ENCODE measurements at regions not wholly inside any gene's neighbourhood (a gene's known extent, or its start where the extent isn't known, plus 50 kb on each side); places are given as distances from the start of the nearest gene placed in this dataset.
"Not testable (repeated sequence)": the region's sequence is repeated elsewhere in the genome, so short reads cannot be mapped to it uniquely, and the experiment has no call there.

DNA sequence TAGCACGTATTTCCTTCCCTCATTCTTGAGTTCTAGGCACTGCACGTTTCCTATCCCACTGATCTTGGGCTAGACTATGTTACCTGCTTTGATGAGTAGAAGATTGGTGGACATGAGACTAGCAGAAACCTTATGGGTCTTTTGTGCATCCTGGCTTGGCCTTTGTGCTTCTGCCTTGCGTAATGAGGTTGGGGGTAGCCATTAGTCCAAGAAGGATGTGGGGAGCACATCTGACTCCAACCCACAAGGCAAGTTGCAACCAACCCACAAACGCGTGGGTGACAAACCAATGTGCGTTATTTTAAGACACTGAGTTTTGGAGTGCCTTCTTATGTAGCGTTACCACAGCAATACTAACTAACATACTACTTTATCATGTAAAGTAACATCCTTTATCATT is 180.4 kb upstream of the IRX5 start:
- 84 to 86% methylated on average over 7 of the region's 7 CpGs for WGBS, 2 donors
- Histone ChIP-seq H3K4me1 (ENCODE audit: control insufficient read depth in 2 of 2, insufficient read depth in 2 of 2, low read length in 1 of 2) (no peaks in the 10 kb centered on the region), H3K4me3 (ENCODE audit: low read depth in 1 of 2, low read length in 2 of 2) (no peak overlapping the region)

DNA sequence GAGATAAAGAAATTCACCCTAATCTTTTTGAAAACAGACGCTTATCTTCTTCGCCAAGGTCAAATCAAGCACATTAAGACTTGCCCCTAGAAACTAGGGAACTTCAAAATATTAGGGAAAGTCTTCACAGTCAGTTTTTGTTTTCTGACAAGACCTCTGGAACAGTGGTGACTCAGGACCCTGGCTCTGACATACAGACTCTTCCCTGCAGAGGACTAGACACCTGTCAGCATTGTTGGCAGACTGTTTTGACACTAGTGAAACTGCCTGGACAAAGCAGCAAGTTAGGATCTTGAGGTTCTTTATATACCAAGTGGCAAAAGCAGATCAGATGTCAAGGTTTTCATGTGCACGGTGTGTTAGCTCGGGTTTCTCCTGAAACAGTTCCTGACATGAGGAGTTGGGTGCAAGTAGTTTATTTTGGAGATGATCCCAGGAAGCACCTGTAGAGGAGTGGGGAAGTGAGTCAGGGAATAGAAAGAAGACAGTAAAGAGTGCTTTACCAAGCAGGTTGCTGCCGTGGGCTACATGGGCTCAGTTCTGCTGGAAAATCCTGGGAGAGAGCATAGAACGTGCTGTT is 182.0 kb upstream of the IRX5 start:
- Histone ChIP-seq H3K4me3 (ENCODE audit: low read depth in 1 of 2, low read length in 2 of 2) (no peak overlapping the region), H3K27ac (ENCODE audit: low read depth in 2 of 2, low read length in 1 of 2) (no peak overlapping the region), H3K9me3 (ENCODE audit: control insufficient read depth in 2 of 2, insufficient read depth in 1 of 2, low read depth in 1 of 2, low read length in 1 of 2) (no peaks in the 10 kb centered on the region), H3K36me3 (ENCODE audit: control insufficient read depth in 2 of 2, insufficient read depth in 2 of 2, low read length in 1 of 2) (no peaks in the 10 kb centered on the region), H3K4me1 (ENCODE audit: control insufficient read depth in 2 of 2, insufficient read depth in 2 of 2, low read length in 1 of 2) (no peaks in the 10 kb centered on the region), H3K27me3 (ENCODE audit: control insufficient read depth in 1 of 2, insufficient read depth in 2 of 2, low read length in 2 of 2) (no peaks in the 10 kb centered on the region)
- WGBS, 2 donors: 38 to 55% methylated on average over 6 of the region's 6 CpGs

More for the DNA sequence above, 180.4 kb upstream of the IRX5 start:
- Histone ChIP-seq H3K27ac (ENCODE audit: low read depth in 2 of 2, low read length in 1 of 2) (no peak overlapping the region), H3K9me3 (ENCODE audit: control insufficient read depth in 2 of 2, insufficient read depth in 1 of 2, low read depth in 1 of 2, low read length in 1 of 2) (no peaks in the 10 kb centered on the region), H3K36me3 (ENCODE audit: control insufficient read depth in 2 of 2, insufficient read depth in 2 of 2, low read length in 1 of 2) (no peaks in the 10 kb centered on the region), H3K27me3 (ENCODE audit: control insufficient read depth in 1 of 2, insufficient read depth in 2 of 2, low read length in 2 of 2) (no peaks in the 10 kb centered on the region)

GRCh38 chr16:54746596-54746995 is 184.1 kb upstream of the IRX5 start:
- 70 to 73% methylated on average over 4 of the region's 4 CpGs for WGBS, 2 donors
- Histone ChIP-seq H3K4me1 (ENCODE audit: control insufficient read depth in 2 of 2, insufficient read depth in 2 of 2, low read length in 1 of 2) (no peaks in the 10 kb centered on the region), H3K9me3 (ENCODE audit: control insufficient read depth in 2 of 2, insufficient read depth in 1 of 2, low read depth in 1 of 2, low read length in 1 of 2) (no peaks in the 10 kb centered on the region), H3K27me3 (ENCODE audit: control insufficient read depth in 1 of 2, insufficient read depth in 2 of 2, low read length in 2 of 2) (no peaks in the 10 kb centered on the region), H3K36me3 (ENCODE audit: control insufficient read depth in 2 of 2, insufficient read depth in 2 of 2, low read length in 1 of 2) (no peaks in the 10 kb centered on the region), H3K27ac (ENCODE audit: low read depth in 2 of 2, low read length in 1 of 2) (no peak overlapping the region), H3K4me3 (ENCODE audit: low read depth in 1 of 2, low read length in 2 of 2) (no peak overlapping the region)

DNA sequence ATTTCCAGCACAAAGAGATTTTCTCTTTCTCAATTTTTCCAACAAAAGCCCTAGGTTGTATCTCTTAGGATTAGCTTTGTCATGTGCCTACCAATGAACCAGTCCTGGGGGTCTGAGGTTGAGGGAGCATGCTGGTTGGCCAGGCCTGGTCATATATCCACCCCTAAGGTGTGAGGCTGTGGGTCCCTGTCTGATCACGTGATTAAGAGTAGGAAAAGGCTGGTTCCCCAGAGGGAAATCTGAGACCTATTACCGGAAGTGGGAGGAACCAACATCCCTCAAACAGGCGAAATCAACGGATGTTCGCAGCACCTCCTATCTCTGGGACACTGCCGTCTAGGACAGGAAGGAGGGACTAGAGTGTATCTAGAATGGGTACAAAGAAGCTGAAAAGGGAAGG is 185.7 kb upstream of the IRX5 start:
- Histone ChIP-seq H3K27me3 (ENCODE audit: control insufficient read depth in 1 of 2, insufficient read depth in 2 of 2, low read length in 2 of 2) (no peaks in the 10 kb centered on the region), H3K27ac (ENCODE audit: low read depth in 2 of 2, low read length in 1 of 2) (no peak overlapping the region), H3K9me3 (ENCODE audit: control insufficient read depth in 2 of 2, insufficient read depth in 1 of 2, low read depth in 1 of 2, low read length in 1 of 2) (no peaks in the 10 kb centered on the region), H3K4me1 (ENCODE audit: control insufficient read depth in 2 of 2, insufficient read depth in 2 of 2, low read length in 1 of 2) (no peaks in the 10 kb centered on the region), H3K36me3 (ENCODE audit: control insufficient read depth in 2 of 2, insufficient read depth in 2 of 2, low read length in 1 of 2) (no peaks in the 10 kb centered on the region), H3K4me3 (ENCODE audit: low read depth in 1 of 2, low read length in 2 of 2) (no peak overlapping the region)
- 85 to 88% methylated on average over 6 of the region's 6 CpGs for WGBS, 2 donors

- H3K27ac ChIP-seq (ENCODE audit: low read depth in 2 of 2, low read length in 1 of 2): no peak overlapping the region
- WGBS, 2 donors: 26 to 29% methylated on average over 1 of the region's 1 CpG
- H3K4me1 ChIP-seq (ENCODE audit: control insufficient read depth in 2 of 2, insufficient read depth in 2 of 2, low read length in 1 of 2): no peaks in the 10 kb centered on the region
- no peak overlapping the region for H3K4me3 ChIP-seq (ENCODE audit: low read depth in 1 of 2, low read length in 2 of 2)
- no peaks in the 10 kb centered on the region for H3K9me3 ChIP-seq (ENCODE audit: control insufficient read depth in 2 of 2, insufficient read depth in 1 of 2, low read depth in 1 of 2, low read length in 1 of 2)
- H3K36me3 ChIP-seq (ENCODE audit: control insufficient read depth in 2 of 2, insufficient read depth in 2 of 2, low read length in 1 of 2): no peaks in the 10 kb centered on the region
- no peaks in the 10 kb centered on the region for H3K27me3 ChIP-seq (ENCODE audit: control insufficient read depth in 1 of 2, insufficient read depth in 2 of 2, low read length in 2 of 2)
These were observed 188.2 kb upstream of the IRX5 start for GRCh38 chr16:54742436-54742835.

- no peak overlapping the region for H3K4me3 ChIP-seq (ENCODE audit: low read depth in 1 of 2, low read length in 2 of 2)
- no peak overlapping the region for H3K27ac ChIP-seq (ENCODE audit: low read depth in 2 of 2, low read length in 1 of 2)
- H3K36me3 ChIP-seq (ENCODE audit: control insufficient read depth in 2 of 2, insufficient read depth in 2 of 2, low read length in 1 of 2): no peaks in the 10 kb centered on the region
- H3K4me1 ChIP-seq (ENCODE audit: control insufficient read depth in 2 of 2, insufficient read depth in 2 of 2, low read length in 1 of 2): no peaks in the 10 kb centered on the region
- no peaks in the 10 kb centered on the region for H3K27me3 ChIP-seq (ENCODE audit: control insufficient read depth in 1 of 2, insufficient read depth in 2 of 2, low read length in 2 of 2)
- H3K9me3 ChIP-seq (ENCODE audit: control insufficient read depth in 2 of 2, insufficient read depth in 1 of 2, low read depth in 1 of 2, low read length in 1 of 2): no peaks in the 10 kb centered on the region
- WGBS, 2 donors: 87 to 88% methylated on average over 4 of the region's 4 CpGs
These were observed 191.3 kb upstream of the IRX5 start for GRCh38 chr16:54739381-54739780.

- no peaks in the 10 kb centered on the region for H3K27me3 ChIP-seq (ENCODE audit: control insufficient read depth in 1 of 2, insufficient read depth in 2 of 2, low read length in 2 of 2)
- no peaks in the 10 kb centered on the region for H3K36me3 ChIP-seq (ENCODE audit: control insufficient read depth in 2 of 2, insufficient read depth in 2 of 2, low read length in 1 of 2)
- no peak overlapping the region for H3K4me3 ChIP-seq (ENCODE audit: low read depth in 1 of 2, low read length in 2 of 2)
- H3K27ac ChIP-seq (ENCODE audit: low read depth in 2 of 2, low read length in 1 of 2): no peak overlapping the region
- 71% methylated on average over 1 of the region's 1 CpG for WGBS, 2 donors
- H3K4me1 ChIP-seq (ENCODE audit: control insufficient read depth in 2 of 2, insufficient read depth in 2 of 2, low read length in 1 of 2): no peaks in the 10 kb centered on the region
- peaks cover 0 to 2% of the 10 kb centered on the region in 2 donors for H3K9me3 ChIP-seq (ENCODE audit: control insufficient read depth in 2 of 2, insufficient read depth in 1 of 2, low read depth in 1 of 2, low read length in 1 of 2)
These were observed 196.5 kb upstream of the IRX5 start for GRCh38 chr16:54734156-54734555.

DNA sequence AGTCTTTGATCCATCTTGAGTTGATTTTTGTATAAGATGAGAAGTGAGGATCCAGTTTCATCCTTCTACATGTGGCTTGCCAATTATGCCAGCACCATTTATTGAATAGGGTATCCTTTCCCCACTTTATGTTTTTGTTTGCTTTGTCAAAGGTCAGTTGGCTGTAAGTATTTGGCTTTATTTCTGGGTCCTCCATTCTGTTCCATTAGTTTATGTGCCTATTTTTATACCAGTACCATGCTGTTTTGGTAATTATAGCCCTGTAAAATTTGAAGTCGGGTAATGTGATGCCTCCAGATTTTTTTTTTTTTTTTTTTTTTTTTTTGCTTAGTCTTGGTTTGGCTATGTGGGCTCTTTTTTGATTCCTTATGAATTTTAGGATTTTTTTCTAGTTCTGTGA is 203.0 kb upstream of the IRX5 start:
- 88 to 93% methylated on average over 1 of the region's 1 CpG for WGBS, 2 donors
- not testable (repeated sequence) for H3K4me1 ChIP-seq (ENCODE audit: control insufficient read depth in 2 of 2, insufficient read depth in 2 of 2, low read length in 1 of 2); H3K36me3 ChIP-seq (ENCODE audit: control insufficient read depth in 2 of 2, insufficient read depth in 2 of 2, low read length in 1 of 2); H3K27me3 ChIP-seq (ENCODE audit: control insufficient read depth in 1 of 2, insufficient read depth in 2 of 2, low read length in 2 of 2); H3K9me3 ChIP-seq (ENCODE audit: control insufficient read depth in 2 of 2, insufficient read depth in 1 of 2, low read depth in 1 of 2, low read length in 1 of 2); H3K27ac ChIP-seq (ENCODE audit: low read depth in 2 of 2, low read length in 1 of 2); H3K4me3 ChIP-seq (ENCODE audit: low read depth in 1 of 2, low read length in 2 of 2)

- Histone ChIP-seq H3K9me3 (ENCODE audit: control insufficient read depth in 2 of 2, insufficient read depth in 1 of 2, low read depth in 1 of 2, low read length in 1 of 2) (no peaks in the 10 kb centered on the region), H3K4me1 (ENCODE audit: control insufficient read depth in 2 of 2, insufficient read depth in 2 of 2, low read length in 1 of 2) (no peaks in the 10 kb centered on the region), H3K27ac (ENCODE audit: low read depth in 2 of 2, low read length in 1 of 2) (no peak overlapping the region), H3K4me3 (ENCODE audit: low read depth in 1 of 2, low read length in 2 of 2) (no peak overlapping the region), H3K36me3 (ENCODE audit: control insufficient read depth in 2 of 2, insufficient read depth in 2 of 2, low read length in 1 of 2) (no peaks in the 10 kb centered on the region), H3K27me3 (ENCODE audit: control insufficient read depth in 1 of 2, insufficient read depth in 2 of 2, low read length in 2 of 2) (no peaks in the 10 kb centered on the region)
- WGBS, 2 donors: 62 to 82% methylated on average over 3 of the region's 3 CpGs
These were observed 206.2 kb upstream of the IRX5 start for GRCh38 chr16:54724346-54724925.

GRCh38 chr16:54722210-54722676 is 208.4 kb upstream of the IRX5 start:
- H3K27me3 ChIP-seq (ENCODE audit: control insufficient read depth in 1 of 2, insufficient read depth in 2 of 2, low read length in 2 of 2): no peaks in the 10 kb centered on the region
- WGBS, 2 donors: 51 to 64% methylated on average over 2 of the region's 2 CpGs
- no peaks in the 10 kb centered on the region for H3K9me3 ChIP-seq (ENCODE audit: control insufficient read depth in 2 of 2, insufficient read depth in 1 of 2, low read depth in 1 of 2, low read length in 1 of 2)
- no peaks in the 10 kb centered on the region for H3K4me1 ChIP-seq (ENCODE audit: control insufficient read depth in 2 of 2, insufficient read depth in 2 of 2, low read length in 1 of 2)
- H3K36me3 ChIP-seq (ENCODE audit: control insufficient read depth in 2 of 2, insufficient read depth in 2 of 2, low read length in 1 of 2): no peaks in the 10 kb centered on the region
- H3K4me3 ChIP-seq (ENCODE audit: low read depth in 1 of 2, low read length in 2 of 2): no peak overlapping the region
- H3K27ac ChIP-seq (ENCODE audit: low read depth in 2 of 2, low read length in 1 of 2): no peak overlapping the region
